ENCODE measurements at regions not wholly inside any gene's neighbourhood (a gene's known extent, or its start where the extent isn't known, plus 50 kb on each side); places are given as distances from the start of the nearest gene placed in this dataset.
A peak's percentile ranks its signal among the peaks of the same experiment; 100 is the strongest.

GRCh38 chr1:217281332-217281731 lies 349.6 kb downstream of the GPATCH2 start:
- TF ChIP-seq CTCF (IDR thresholded peaks at IDR 0.05; ENCODE audit: low read depth, low read length, missing control alignments), result no peak
- in situ Hi-C loops (cut with HindIII; ENCODE audit: low pct_ligation_motif_present, low sequenced_read_pairs), result no loop called here
- no peaks in the 10 kb centered on the region for H3K27me3 ChIP-seq (replicated peaks)
- no peaks in the 10 kb centered on the region for H3K36me3 ChIP-seq (replicated peaks)
- H3K4me3 ChIP-seq (ENCODE audit: low read depth, low read length), result no peak overlapping the region
- DNase-seq, result no peak
- no peak overlapping the region for H3K27ac ChIP-seq

- in situ Hi-C loops (cut with HindIII; ENCODE audit: low pct_ligation_motif_present, low sequenced_read_pairs), result no loop called here
- peak; percentile 46 for DNase-seq
- H3K27me3 ChIP-seq (replicated peaks), result no peaks in the 10 kb centered on the region
- TF ChIP-seq CTCF (IDR thresholded peaks at IDR 0.05; ENCODE audit: low read depth, low read length, missing control alignments), result no peak
- H3K36me3 ChIP-seq (replicated peaks), result no peaks in the 10 kb centered on the region
- peak overlapping the region; percentile 89 for H3K27ac ChIP-seq
- no peak overlapping the region for H3K4me3 ChIP-seq (ENCODE audit: low read depth, low read length)
Measured at GRCh38 chr1:217275655-217276398, 355.1 kb downstream of the GPATCH2 start.

GRCh38 chr1:217274927-217275654 lies 355.8 kb downstream of the GPATCH2 start:
- no peak for TF ChIP-seq CTCF (IDR thresholded peaks at IDR 0.05; ENCODE audit: low read depth, low read length, missing control alignments)
- peak overlapping the region; percentile 89 for H3K27ac ChIP-seq
- no peaks in the 10 kb centered on the region for H3K36me3 ChIP-seq (replicated peaks)
- no peak overlapping the region for H3K4me3 ChIP-seq (ENCODE audit: low read depth, low read length)
- in situ Hi-C loops (cut with HindIII; ENCODE audit: low pct_ligation_motif_present, low sequenced_read_pairs), result no loop called here
- DNase-seq, result peak; percentile 49
- no peaks in the 10 kb centered on the region for H3K27me3 ChIP-seq (replicated peaks)

GRCh38 chr1:217274416-217274815 lies 356.5 kb downstream of the GPATCH2 start:
- Histone ChIP-seq H3K27ac (peak overlapping the region; percentile 89), H3K36me3 (replicated peaks) (no peaks in the 10 kb centered on the region), H3K4me3 (ENCODE audit: low read depth, low read length) (no peak overlapping the region), H3K27me3 (replicated peaks) (no peaks in the 10 kb centered on the region)
- TF ChIP-seq CTCF (IDR thresholded peaks at IDR 0.05; ENCODE audit: low read depth, low read length, missing control alignments), result no peak
- in situ Hi-C loops (cut with HindIII; ENCODE audit: low pct_ligation_motif_present, low sequenced_read_pairs), result no loop called here
- peak; percentile 9 for DNase-seq

GRCh38 chr1:217273866-217274265 lies 357.0 kb downstream of the GPATCH2 start:
- H3K36me3 ChIP-seq (replicated peaks), result no peaks in the 10 kb centered on the region
- H3K27ac ChIP-seq, result peak overlapping the region; percentile 89
- in situ Hi-C loops (cut with HindIII; ENCODE audit: low pct_ligation_motif_present, low sequenced_read_pairs), result no loop called here
- no peak for TF ChIP-seq CTCF (IDR thresholded peaks at IDR 0.05; ENCODE audit: low read depth, low read length, missing control alignments)
- H3K4me3 ChIP-seq (ENCODE audit: low read depth, low read length), result no peak overlapping the region
- DNase-seq, result peak; percentile 62
- H3K27me3 ChIP-seq (replicated peaks), result no peaks in the 10 kb centered on the region
